Activated CD4-positive, alpha-beta T cell treated with anti-CD3 and anti-CD28 coated beads, Interleukin-2, amount 50 U/mL, for 48 hours (primary cell): ENCODE measurements at regions not wholly inside any gene's neighbourhood (a gene's known extent, or its start where the extent isn't known, plus 50 kb on each side); places are given as distances from the start of the nearest gene placed in this dataset.
"Not testable (repeated sequence)": the region's sequence is repeated elsewhere in the genome, so short reads cannot be mapped to it uniquely, and the experiment has no call there.

Source experiments
- DNase-seq, 2 experiments: peaks; one replicate each; pipeline ENCODE4 v3.0.0-alpha.2; 2020

- no peak for DNase-seq
Measured at GRCh38 chr5:122674385-122674784, 100.5 kb upstream of the SNX2 start.

DNA sequence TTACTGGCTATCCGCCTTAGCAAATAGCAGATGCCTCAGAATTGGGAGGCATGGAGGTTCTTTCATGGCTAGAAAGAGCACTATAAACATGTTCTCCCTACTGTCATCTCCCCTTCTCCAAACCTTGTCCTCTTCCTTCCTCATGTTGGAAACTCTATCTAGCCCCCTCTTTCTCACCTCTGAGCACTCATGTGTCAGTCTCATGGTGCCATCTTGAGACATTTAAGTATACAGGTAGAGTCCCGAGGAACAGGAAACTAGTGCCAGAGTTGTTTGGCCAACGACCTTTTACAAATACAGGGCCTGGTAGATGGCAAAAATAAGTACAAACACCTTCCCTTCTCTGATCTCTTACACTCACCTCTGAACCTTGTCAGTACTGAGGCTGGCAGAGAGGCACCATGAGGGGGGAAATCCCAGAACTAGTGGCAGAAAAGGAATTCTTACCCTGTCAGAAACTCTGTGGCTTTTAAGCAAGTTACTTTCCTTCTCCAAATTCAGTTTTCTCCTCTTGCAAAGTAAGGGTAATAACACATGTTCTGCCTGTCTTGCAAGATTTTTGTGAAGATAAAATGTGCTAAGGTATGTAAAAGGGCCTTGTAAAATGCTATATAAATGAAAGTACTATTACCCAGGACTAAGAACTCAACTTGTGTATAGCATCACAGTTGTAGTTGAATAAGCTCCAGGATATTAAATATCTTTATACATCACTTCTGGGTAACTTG, 94.1 kb upstream of the SNX2 start:
- DNase-seq: no peak

DNA sequence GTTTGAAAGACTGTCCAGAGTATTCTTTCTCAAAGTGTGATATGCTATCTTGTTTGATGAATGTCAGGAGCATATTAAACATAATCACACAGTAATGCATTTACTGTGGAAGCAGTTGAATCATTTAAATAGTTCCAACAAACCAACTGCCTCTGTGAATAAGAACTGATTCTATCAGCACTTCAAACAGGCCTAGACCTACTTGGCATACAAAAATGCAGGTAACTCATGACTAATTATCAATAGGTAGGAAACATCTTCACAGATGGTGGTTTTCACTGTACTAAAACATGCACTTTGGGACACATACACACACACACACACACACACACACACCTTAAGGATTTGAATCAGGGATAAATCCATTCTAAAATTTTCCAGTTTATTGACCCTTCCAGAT, 91.2 kb upstream of the SNX2 start:
- DNase-seq: no peak

DNA sequence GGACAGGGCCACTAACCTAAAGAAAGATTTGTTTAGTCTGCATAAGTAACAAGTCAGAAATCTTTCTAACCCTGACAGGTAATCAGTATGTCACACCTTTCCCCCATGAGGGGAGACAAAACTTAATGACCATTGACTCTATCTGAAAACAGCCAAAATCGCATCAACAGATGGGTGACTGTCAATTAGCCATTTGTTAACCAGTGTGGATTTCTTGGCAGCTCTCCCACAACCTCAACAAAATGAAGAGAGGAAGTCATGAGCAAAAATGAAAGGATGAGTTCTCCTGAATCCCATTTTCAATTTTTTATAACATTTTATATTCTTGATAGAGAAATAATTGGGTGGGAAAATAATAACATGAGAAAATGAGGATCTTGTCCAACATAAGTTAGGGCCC, 84.6 kb upstream of the SNX2 start:
- no peak for DNase-seq

DNA sequence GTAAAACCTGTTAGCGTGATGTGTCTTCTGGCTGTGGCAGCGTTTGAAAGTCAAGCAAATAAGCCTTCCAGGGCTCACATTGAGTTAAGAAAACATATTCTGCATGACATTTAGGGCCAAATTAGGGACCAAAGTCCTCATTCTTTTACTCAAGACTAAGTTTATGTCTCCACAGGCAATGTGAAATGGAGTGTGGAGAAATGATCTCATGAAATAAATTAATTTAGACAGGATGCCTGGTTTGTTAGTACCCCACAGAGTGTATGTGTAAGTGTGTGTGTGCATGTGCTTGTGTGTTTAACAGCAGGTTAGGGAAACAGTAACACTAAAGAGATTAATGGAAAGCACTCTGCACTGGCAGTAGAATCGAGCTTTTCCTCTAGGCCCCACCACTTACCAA, 82.9 kb upstream of the SNX2 start:
- no peak for DNase-seq

GRCh38 chr5:122693963-122694362, 80.9 kb upstream of the SNX2 start:
- DNase-seq: no peak

GRCh38 chr5:122694884-122695283, 80.0 kb upstream of the SNX2 start:
- DNase-seq: no peak

- DNase-seq: not testable (repeated sequence)
Measured at GRCh38 chr5:122696735-122697134, 78.1 kb upstream of the SNX2 start.

GRCh38 chr5:122697191-122697590, 77.7 kb upstream of the SNX2 start:
- no peak for DNase-seq

DNA sequence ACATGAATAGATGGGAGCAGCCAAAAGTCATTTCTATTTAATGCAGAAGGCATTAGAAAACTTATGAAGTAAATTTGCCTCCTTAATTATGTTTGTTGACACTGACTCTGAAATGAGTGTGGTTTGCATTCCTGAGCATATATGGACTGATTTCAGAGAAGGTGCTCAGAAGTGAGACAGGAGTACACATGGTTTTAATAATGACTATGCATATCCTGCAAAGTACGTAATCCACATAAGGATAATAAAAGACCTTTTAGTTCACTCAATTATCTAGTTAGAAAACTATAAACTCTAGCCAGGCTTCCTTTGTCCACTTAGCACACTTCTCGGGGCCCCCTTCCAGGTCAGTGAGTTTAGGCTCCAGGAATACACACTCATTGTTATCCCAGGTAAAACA, 75.7 kb upstream of the SNX2 start:
- DNase-seq: no peak

- peak; percentile 5 to 14 for DNase-seq
Measured at GRCh38 chr5:122701640-122702523, 73.0 kb upstream of the SNX2 start.

DNA sequence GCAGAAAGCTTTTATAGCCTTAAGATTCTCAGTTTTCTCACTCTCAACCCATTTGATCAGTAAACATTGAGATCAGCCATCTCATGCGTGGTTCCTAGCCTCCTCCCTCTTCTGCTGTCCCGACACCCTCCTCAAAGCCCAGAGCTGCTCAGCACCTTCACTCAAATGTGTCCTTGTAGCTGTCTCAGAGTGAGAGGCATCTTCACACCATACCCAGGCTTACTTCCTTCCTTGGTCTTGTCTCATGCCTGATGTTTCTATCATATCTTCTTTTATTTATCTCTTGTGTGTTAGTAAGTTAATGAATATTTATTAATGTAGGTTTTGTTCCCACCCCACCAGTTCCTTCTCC, 72.4 kb upstream of the SNX2 start:
- DNase-seq: no peak

GRCh38 chr5:122703203-122703602, 71.7 kb upstream of the SNX2 start:
- DNase-seq: no peak

GRCh38 chr5:122704247-122705036, 70.4 kb upstream of the SNX2 start:
- DNase-seq: no peak

DNA sequence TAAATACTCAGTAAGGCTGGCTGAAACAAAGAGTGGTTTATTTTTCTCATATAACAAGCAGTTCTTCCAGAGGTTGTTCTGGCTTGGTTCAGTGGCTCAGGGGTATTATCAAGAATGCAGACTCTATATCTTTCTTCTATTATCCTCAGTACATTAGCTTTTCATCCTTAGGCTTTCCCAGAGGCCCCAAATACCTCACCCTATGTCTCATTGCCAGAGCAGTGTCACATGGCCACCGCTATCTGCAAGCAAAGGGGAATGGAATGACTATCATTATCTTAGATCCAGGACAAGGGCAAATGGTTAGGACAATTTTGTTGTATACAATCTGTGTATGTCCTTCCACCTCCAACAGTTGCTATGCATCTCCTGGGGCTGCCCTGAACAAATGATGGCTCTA, 69.0 kb upstream of the SNX2 start:
- no peak for DNase-seq

DNA sequence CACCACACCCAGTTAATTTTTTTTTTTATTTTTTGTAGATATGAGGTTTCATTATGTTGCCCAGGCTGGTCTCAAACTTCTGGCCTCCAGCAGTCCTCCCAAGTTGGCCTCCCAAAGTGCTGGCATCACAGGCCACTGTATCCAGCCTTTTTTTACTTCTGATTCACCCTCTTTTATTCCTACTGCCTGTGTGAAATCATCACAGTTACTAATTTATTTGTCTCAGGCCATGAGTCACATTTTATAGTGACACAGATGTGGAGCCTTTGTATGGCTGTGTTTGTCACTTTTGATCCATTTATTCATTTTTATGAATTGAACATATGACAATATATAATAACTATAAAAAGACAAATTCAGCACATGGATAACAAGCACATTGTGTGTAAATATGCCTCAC, 67.1 kb upstream of the SNX2 start:
- no peak for DNase-seq

DNA sequence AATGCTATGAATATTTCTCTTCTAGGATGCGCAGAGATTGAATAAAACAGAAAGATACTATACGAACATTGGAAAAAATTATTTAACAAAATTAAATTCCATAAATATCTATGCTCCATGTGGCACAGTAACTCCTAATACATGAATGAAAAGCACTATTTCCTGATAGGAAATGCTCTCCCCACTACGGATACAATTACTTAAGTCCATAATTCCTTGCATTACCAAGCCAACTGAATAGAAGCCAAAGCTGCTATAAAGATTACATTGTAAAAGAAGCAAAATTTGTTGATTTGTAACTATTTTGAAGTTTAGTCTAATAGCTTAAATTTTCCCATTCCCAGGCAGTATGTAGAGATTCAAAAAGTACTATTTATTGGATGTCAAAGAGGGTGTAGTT, 61.8 kb upstream of the SNX2 start:
- DNase-seq: no peak

DNA sequence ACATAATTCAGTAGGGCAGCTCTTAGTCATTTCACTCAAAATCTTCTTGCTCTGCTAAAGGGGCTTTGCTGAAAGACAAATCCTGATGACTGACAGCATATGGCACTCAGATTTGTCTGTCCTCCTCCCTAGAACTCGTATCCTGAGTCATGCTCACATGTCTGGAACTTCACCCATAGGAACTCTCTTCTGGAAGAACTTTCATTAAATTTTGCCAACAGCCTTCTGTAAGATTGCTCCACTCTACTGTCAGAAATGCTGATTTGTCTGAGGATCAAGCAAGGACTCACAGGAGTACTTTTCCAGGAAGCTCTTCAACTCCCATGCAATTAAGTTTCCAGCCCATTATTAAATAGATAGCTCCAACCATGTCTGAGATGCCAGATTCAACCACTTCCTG, 59.8 kb upstream of the SNX2 start:
- no peak for DNase-seq

- no peak for DNase-seq
Measured at GRCh38 chr5:122718611-122719010, 56.3 kb upstream of the SNX2 start.

DNA sequence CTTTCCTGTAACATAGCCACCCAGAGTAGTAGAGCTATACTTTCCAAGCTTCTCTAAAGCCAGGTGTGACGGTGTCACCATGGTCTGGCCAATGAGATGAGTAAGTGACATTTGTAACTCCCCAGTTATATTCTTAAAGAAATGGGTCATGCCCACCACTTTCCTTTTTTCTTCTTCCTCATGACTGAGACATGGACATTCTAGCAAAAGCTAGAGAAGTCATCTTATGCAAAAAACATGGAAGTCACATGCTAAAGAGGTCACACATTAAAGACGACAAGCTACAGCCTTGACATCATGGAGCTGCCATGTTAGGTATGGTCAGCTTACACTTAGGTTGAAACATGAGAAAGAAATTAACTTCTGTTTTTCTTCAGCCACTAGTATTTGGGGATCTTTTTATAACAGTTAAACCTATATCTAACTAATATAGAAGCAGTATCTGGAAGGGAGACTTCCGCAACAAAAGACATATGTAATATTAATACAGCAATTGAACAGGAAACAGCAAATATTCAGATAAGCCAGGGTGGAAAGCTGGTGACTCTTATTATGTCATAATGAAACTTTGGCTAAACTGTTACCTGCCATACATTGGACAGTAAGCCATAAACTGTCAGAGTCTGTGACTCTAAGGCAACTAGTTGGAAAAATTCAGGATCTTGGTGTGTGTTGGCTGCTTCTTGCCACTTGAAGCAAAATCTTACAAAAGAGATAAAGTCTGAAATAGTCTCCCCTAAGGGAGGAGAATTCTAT, 54.7 kb upstream of the SNX2 start:
- no peak for DNase-seq

- DNase-seq: no peak
Measured at GRCh38 chr5:122721127-122721526, 53.8 kb upstream of the SNX2 start.

DNA sequence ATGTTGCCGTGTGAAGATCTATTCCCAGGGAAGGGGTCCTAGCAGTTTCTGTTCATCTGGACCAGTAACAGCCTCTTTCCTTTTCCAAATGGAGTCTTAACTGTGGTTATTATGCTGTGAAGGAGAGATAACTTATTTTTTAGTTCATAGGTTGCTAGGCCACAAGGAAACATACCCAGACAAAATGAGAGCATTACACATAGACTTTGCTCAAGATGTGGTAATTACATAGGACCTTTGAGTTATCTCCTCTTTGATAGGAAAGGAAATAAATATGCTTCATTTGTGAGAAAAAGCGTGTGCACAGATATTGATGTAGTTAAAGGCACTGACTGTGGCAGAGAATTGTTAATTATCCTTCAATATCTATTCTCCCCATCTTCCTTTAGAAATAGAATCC, 52.5 kb upstream of the SNX2 start:
- DNase-seq: no peak
